GM12872 (cell line): ENCODE measurements at regions not wholly inside any gene's neighbourhood (a gene's known extent, or its start where the extent isn't known, plus 50 kb on each side); places are given as distances from the start of the nearest gene placed in this dataset.

Experiments used
- TF ChIP-seq, protein P1 (sequence below): IDR thresholded peaks from 3 replicates; pipeline ENCODE4 v1.5.1; 2011; ENCODE audit warnings: low read depth, mild to moderate bottlenecking, low read length, moderate library complexity; ENCODE audit not compliant: insufficient read depth

DNA sequence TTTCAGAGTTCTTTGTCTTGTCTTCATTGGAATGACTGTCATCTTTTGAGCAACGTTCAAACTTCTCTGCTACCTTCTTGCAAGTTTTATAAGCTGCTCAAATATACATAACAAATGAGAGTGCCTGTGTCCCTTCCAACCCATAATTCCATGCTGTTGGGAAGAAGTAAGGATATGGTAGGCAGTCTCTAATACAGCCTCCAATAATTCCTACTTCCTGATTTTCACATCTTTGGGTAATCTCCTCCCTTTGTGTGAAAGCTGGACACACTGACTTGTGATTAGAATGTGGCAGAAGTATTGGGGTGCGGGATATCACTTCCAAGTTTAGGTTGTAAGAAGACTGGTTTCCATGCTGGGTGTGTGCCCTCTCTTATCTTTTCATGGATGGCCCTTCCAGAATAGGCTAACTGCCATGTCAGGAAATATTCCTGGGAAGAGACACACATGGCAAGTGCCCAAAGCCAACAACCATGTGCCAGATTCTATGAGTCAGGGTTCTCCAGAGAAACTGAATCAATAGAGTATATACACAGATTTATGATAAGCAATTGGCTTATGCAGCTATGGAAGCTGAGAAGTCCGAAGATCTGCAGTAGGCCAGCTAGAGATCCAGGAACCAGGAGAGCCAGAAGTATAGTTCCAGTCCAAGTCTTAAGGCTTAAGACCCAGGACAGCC lies 531.3 kb downstream of the NTRK2 start:
- TF ChIP-seq, protein P1, sequence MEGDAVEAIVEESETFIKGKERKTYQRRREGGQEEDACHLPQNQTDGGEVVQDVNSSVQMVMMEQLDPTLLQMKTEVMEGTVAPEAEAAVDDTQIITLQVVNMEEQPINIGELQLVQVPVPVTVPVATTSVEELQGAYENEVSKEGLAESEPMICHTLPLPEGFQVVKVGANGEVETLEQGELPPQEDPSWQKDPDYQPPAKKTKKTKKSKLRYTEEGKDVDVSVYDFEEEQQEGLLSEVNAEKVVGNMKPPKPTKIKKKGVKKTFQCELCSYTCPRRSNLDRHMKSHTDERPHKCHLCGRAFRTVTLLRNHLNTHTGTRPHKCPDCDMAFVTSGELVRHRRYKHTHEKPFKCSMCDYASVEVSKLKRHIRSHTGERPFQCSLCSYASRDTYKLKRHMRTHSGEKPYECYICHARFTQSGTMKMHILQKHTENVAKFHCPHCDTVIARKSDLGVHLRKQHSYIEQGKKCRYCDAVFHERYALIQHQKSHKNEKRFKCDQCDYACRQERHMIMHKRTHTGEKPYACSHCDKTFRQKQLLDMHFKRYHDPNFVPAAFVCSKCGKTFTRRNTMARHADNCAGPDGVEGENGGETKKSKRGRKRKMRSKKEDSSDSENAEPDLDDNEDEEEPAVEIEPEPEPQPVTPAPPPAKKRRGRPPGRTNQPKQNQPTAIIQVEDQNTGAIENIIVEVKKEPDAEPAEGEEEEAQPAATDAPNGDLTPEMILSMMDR, result no peak

DNA sequence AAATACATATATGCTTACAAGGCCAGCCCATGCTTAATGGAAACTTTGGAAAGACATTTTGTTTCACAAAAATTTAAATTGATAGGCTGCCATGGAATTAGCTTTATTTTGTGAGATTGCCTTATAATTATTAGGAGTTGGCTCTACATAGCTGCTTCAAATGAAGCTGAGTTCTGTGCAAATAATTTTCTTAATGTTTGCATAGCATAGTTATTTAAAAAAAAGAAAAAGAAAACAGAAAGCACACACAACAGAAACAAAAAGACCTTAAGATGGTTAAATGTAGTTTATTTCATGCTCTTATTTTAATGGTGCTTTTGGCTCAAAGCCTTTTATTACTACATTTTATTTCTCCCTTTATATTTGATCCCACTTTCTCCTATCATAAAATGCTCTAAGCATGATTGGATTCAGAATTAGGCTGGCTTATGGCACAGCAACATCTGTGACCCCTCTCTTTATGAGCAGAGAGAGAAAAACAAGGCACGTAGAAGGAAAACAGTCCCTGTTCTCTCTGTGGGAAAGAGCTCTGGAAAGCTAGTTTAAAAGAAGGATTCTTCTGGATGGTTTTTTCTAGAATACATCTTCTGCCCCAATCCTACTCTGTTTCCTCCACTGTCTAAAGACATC lies 530.5 kb downstream of the NTRK2 start:
- TF ChIP-seq, protein P1, result no peak

DNA sequence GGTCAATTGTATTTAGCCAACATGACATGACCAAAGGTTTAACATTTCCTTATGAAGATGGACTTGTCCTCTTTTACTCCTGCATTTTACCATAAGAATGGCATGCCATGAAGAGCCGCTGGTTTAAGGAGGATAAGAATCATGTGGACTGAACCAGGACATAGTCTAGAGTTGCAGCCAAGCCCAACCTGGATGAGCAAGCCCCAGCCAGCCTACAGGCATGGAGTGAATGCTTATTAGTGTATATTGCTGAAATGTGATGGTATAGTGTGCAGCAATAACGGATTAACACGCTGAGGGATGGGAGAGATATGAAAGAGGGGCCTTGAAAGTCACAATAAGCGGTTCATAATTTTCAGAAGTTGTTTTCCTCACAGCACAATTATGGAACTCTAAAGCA lies 523.2 kb downstream of the NTRK2 start:
- TF ChIP-seq, protein P1, result no peak

DNA sequence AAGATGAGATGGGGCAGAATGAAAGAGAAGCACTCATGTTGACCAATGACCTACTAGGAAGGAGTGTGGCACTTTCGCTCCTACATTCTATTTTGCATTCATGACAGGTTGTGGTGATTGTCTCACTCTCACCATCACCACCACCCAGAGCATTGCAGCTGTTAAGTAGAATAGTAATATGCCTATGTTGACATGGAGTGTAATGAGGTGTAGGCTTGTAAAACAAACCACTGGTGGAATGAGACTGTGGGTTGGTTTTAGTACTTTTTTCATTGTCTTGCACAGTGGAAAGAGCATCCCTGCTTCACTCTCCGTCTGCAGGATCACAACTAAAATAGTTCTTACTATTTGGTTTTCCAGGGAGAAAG lies 516.7 kb downstream of the NTRK2 start:
- TF ChIP-seq, protein P1, result no peak

DNA sequence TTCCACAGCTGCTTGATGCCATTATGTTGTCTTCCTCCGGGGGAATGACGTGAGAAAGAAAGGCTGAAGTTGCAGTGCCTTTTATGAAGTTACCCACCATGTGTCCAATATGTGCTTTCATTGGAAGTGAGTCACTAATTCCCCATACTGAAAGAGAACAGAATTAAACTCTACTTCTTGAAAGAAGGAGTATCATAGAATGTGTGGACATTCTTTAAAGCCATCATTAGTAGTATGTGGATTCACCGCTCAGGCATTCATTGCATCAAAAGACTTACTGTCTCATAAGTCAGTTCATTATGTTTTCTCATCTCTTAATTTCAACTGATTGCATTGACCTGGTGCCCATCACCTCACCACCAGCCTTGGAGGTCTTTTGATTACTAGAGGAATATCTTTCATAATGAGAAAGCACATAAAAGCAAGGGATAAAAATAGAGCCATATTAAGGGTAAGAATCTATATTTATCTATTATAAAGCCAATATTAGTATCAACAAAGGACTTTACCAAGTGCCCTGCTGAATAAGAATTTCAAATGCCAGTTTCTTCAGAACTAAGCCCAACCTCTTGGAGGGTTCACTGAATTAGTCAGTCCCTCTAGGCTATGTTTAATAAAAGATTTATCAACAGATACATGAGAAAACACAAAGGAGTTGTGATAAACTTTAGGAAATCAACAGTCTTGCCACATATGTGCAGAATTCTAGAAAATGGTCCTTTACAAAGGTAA lies 516.1 kb downstream of the NTRK2 start:
- TF ChIP-seq, protein P1, result no peak

DNA sequence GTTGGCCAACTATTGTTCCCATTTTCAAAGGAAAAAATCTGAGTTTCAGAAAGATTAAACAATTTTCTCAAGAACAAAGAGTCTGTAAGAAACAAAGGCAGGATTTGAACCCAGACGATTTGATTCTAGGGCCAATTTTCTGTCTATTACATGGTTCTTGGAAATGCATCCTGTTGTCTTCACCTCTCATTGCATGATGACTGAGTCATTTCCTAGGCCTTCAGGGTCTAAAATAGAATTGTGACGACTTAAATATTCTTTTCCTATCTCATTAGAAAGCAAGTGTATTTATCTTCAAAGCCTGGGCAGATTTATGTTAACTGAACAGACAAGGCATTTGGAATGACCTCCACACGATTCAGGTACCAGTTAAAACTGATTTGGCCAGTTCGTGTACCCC lies 512.9 kb downstream of the NTRK2 start:
- TF ChIP-seq, protein P1, result no peak

DNA sequence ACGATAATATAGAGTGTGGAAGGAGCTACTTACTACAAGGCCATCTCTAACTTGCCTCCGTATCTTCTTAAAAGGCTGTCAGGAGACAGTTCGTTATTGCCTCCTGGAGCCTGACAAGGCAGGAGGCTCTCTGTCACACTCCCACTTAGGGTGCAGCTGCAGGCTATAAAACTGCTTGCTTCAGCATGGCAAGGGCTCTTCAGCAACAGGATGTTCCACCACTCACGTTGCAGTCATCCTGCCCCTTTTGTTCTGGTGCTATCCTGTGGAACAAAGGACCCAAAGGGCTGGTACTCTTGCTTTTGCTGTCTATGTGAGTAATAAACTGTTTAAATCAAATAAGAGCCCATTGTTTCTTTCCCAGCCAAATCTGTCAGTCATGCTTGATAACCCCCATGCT lies 508.9 kb downstream of the NTRK2 start:
- TF ChIP-seq, protein P1, result no peak
